ENCODE measurements at regions not wholly inside any gene's neighbourhood (a gene's known extent, or its start where the extent isn't known, plus 50 kb on each side); places are given as distances from the start of the nearest gene placed in this dataset.
A peak's percentile ranks its signal among the peaks of the same experiment; 100 is the strongest.
"Not testable (repeated sequence)": the region's sequence is repeated elsewhere in the genome, so short reads cannot be mapped to it uniquely, and the experiment has no call there.

GRCh38 chr15:26126070-26126469, 262.9 kb upstream of the ATP10A start:
- no peak for DNase-seq (ENCODE audit: low read depth)

DNA sequence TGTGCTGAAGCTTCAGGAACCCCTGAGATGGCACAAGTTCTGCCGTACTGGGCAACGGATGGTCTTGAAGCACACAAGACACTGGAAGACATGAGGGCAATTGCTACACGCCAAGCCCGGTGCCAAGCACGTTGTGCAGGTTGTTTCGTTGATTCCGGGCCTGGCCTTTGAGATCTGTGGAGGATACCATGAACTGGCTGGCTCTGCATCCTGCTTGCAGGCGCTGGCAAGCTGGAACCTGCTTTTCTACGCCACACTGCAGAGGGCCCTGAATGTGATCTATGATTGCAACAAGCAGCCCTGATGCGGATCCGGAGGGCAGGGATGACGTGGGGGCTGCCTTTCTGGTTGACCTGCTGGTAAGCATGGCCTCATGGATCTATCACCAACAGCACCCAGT, 262.5 kb upstream of the ATP10A start:
- no peak for DNase-seq (ENCODE audit: low read depth)

- DNase-seq (ENCODE audit: low read depth), result no peak
Measured at GRCh38 chr15:26119322-26119721, 256.2 kb upstream of the ATP10A start.

DNA sequence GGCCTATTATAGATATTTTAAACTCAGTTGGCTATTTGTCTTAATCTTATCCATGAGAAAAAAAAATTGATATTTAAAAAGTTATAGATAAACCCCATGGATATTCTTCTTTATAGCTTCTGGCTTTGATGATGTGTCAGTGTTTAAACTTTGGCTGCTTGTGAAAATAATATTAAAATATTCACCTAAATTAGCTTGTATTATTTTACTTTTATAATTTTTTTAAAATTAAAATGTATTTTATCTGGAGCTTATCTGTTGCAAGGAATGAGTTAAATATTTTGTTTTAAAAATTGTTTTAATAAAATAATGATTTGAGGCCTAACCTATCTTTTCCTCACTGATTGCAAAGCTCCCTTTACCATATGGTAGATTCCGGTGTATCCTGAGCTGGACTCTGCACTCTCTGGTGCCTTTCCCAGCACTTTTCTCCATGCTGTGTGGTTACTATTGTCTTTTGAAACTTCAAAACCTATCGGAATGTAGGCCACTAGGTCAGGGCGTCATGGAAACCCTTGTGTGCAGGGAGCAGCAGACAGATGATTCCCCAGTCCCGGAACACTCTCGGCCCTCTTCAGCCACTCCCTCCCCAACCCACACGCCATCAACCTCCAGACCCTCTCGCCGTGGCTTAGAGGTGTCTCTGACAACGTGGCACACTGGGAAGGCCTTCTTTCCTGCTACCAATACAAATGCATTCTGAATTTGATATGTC, 252.3 kb upstream of the ATP10A start:
- no peak for DNase-seq (ENCODE audit: low read depth)

DNA sequence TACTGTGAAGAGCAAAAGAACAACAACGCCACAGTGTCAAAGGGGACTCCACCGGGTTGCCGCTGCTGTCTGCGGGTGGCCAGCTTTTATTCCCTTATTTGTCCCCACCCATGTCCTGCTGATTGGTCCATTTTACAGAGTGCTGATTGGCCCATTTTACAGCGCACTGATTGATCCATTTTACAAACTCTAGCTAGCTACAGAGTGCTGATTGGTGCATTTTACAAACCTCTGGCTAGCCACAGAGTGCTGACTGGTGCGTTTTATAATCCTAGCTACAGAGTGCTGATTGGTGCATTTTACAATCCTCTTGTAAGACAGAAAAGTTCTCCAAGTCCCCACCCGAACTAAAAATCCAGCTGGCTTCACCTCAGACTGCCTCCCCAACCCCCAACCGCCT, 251.0 kb upstream of the ATP10A start:
- DNase-seq (ENCODE audit: low read depth), result not testable (repeated sequence)

DNA sequence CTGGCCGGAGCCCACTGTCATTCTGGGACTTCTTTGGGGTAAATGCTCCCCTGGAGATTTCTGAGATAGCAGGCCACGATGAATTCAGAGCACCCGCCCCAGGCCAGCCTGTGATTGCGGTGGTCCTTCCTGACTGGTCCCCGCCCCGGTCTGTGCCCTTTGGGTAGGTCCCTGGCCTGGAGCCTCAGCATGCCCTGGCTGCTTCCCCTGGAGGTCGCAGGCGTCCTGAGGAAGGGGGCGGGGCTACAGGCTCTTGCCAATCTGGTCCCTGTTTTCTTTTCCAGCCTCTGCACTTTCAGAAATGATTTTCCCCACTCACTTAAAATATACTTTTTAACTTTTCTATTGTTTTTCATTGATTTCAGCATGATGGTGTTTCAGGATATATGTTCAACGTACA, 250.2 kb upstream of the ATP10A start:
- no peak for DNase-seq (ENCODE audit: low read depth)

- no peak for DNase-seq (ENCODE audit: low read depth)
Measured at GRCh38 chr15:26109203-26109602, 246.1 kb upstream of the ATP10A start.

- DNase-seq (ENCODE audit: low read depth), result no peak
Measured at GRCh38 chr15:26106556-26106955, 243.4 kb upstream of the ATP10A start.

DNA sequence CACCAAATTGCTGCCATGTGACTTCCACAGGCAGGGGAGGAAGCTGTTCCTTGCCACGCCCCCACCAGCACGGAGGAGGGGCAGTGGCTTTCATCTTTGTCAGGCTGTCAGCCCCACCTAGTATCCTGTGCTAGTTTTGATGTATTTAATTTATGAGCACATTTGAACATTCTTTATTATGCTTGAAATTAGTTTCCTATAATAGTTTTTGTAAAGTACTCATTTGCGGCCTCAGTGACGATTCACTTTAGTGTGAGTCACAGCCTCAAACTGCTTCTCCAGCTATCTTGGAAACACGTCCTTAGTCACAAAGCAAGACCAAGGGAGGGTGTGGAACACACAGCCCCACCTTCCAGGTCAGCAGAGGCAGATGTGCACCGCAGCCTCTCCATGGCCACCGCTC, 239.9 kb upstream of the ATP10A start:
- DNase-seq (ENCODE audit: low read depth), result no peak

- no peak for DNase-seq (ENCODE audit: low read depth)
Measured at GRCh38 chr15:26102365-26102764, 239.2 kb upstream of the ATP10A start.

DNA sequence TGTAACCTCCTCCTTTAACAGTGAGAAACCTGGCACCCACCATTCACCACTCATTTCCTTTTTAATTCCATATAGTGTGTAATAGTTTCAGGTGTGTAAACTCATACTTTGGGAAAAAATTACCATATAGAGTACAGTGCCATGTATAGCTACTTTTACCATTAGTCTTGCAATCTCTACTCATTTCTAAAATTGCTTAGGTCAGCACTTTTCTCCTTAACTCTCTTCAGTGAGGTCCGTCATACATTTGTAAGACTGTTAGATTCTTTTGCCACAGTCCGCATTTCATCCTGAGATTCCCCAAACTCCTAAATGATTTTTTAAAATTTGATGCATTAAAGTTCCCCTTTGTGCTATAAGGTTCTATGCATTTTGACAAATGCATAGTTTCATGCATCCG, 238.3 kb upstream of the ATP10A start:
- DNase-seq (ENCODE audit: low read depth), result no peak

DNA sequence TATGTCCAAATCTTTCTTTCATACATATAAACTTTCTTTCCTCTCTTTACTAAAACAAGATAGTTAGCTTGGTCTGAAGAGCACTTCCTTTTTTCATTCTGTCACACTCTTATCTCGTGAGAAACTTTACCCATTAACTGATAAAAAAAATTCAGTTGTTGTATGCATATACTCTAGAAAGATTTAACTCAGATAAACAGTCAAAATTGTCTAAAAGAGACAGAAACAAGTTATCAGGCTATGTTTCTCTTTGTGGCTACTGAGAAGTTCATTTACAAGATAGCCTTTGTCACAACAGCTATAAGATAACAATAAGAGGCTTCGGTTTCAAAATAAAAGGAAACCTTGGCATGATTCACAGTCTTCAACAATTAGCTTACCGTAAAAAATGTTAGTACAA, 235.7 kb upstream of the ATP10A start:
- DNase-seq (ENCODE audit: low read depth), result no peak

- DNase-seq (ENCODE audit: low read depth), result no peak
Measured at GRCh38 chr15:26097216-26097615, 234.1 kb upstream of the ATP10A start.

DNA sequence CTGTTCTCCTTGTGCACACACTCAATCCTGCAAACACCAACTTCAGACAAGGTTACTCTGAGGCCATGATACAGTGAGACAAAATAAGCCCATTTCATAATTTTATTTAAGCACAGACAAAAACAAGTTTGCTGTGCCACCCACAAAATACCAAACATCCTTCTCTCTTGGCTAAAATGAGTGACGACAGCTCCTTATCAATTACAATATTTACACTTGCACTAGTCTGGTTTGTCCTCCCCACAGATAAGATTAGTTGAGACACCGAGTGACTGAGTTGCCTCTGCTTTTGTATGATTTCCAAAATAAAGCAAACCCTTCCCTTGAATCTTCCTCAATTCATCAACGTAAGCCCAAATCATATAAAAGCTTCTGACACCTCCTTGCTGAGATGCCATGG, 233.5 kb upstream of the ATP10A start:
- no peak for DNase-seq (ENCODE audit: low read depth)

- no peak for DNase-seq (ENCODE audit: low read depth)
Measured at GRCh38 chr15:26095710-26096330, 232.7 kb upstream of the ATP10A start.

- no peak for DNase-seq (ENCODE audit: low read depth)
Measured at GRCh38 chr15:26091184-26091583, 228.1 kb upstream of the ATP10A start.

DNA sequence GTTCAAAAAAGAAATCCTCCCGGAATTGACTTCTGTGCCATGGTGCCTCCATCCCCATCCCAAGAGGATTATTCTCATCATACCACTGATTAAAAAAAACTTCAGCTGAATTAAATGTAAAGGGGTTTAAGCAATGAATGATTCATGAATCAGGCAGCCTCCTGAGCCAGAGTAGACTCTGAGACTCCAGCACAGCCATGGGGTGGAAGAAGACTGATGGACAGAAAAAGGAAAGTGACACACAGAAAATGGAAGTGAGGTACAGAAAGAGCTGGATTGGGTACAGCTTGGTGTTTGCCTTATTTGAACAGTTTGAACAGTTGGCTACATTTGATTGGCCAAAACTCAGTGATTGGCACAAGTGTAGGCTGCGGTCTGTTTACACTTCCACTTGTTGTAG, 224.8 kb upstream of the ATP10A start:
- no peak for DNase-seq (ENCODE audit: low read depth)

GRCh38 chr15:26087395-26087794, 224.3 kb upstream of the ATP10A start:
- DNase-seq (ENCODE audit: low read depth), result no peak

- no peak for DNase-seq (ENCODE audit: low read depth)
Measured at GRCh38 chr15:26084771-26085170, 221.6 kb upstream of the ATP10A start.

- DNase-seq (ENCODE audit: low read depth), result no peak
Measured at GRCh38 chr15:26083896-26084295, 220.8 kb upstream of the ATP10A start.

DNA sequence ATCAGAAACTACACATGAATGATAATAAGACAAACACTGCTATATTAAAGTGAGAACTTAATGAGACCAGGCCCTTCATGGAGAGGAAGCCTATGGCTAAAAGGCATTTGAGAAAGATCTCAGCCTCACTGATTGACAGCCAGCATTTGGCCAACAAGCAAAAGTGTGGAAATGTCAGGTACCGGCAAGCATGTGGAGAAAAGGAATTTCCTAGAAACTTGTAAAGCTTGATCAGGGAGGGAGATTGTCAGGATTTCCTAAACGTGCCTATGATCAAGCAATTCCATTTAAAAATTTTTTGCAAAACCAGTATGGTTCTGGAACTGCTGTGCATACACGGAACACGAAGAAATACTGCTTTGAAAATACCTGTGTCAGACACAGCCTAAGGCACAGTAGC, 220.3 kb upstream of the ATP10A start:
- DNase-seq (ENCODE audit: low read depth), result no peak

DNA sequence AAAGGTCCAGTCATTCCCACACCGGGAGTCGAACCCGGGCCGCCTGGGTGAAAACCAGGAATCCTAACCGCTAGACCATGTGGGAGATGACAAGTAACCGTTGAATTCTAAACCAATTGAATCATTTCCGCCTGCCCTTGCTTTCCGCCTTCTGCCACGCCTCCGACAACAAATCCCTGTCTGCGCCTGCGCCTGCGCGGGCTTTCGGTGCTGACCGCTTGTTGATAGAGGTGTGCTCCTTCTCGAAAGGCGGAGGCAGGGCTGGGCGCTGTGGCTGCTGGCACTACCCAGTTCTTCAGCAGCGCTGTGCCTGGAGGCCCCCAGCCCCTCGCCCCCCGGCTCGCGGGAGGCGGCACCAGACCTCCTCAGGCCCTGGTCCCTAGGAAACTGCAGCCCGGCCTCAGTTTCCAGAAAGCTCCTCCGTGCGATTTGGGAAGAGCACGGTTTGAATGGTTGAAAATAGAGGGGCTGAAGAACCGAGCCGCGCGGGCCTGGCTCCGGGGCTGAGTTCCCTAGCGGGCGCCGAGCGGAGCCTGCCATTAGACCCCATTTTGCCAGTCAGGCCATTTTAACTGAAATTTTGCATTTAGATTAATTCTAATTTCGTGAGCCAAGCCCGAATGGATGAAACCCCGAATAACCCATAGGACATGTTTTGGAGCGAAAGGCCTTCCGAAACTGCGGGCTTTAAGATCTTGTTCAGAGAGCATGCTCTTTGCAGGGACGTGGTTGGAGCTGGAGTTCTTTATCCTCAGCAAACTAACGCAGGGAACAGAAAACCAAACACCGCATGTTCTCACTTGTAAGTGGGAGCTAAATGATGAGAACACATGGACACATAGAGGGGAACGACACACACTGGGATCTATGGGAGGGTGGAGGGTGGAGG, 219.3 kb upstream of the ATP10A start:
- peak; percentile 94 for DNase-seq (ENCODE audit: low read depth)

DNA sequence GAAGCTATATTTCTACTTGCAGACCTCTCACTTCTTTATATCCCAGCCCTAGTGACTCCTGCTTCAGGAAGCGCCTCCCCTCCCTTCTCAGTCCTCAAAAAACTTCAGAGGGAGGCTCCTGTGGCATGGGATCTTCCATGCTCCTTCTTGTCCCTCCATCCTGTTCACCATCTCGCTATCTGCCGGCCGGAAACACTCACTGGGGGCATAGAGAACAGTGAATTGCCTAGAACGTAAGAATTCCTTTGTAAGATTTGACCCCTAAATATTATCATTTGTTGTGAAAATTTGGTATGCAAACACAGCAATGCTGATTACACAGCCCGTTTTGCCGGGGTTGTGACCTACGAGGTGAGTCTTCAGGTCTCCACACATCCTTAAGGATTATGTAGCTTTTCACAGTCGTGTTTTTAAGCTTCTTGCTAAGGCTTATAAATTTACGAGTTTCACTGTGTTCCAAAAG, 218.7 kb upstream of the ATP10A start:
- DNase-seq (ENCODE audit: low read depth), result no peak
